ENCODE measurements at regions not wholly inside any gene's neighbourhood (a gene's known extent, or its start where the extent isn't known, plus 50 kb on each side); places are given as distances from the start of the nearest gene placed in this dataset.

DNA sequence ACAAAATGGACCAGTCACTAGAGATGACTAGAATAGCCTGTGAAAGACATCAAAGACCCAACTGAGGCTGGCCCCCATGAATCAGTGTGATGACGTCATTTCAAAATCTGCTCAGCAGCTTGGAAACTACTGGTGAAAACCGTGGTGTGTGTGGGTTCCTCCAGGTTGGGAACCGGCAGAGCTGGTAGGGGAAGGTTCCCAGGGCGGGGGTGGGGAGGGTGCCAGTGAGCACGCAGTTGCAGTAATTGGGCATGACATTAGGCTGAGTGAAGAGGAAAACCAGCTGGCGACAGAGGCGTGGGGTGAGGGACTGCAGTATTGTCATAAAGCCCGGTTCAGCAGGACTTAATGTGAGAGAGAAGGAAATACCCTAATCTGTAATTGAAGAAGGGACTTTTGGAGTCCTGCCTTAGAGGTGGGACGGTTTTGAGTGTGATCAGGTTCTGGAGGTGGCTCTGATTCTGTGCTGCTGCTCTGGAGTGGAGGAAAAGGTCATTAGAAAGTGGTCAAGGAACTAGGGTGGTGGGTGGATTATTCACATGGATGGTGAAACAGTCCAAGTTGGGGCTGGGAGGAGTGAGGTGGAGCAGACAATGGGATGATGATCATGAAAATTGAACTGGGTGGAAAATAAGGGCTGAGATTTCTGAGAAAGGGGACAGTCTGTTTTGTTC lies 52.0 kb upstream of the MTHFD1L start:
- TF ChIP-seq CREB1 (IDR thresholded peaks at IDR 0.05; ENCODE audit: low read depth) = peak; percentile 33; the same call in 1 of the 2 replicates
- TF ChIP-seq NFIC (IDR thresholded peaks at IDR 0.05) = peak; percentile 53
- TF ChIP-seq RAD21 (IDR thresholded peaks at IDR 0.05; ENCODE audit: low read depth) = peak; percentile 19; the same call in 1 of the 2 replicates
- 0 out of 2 replicates have a peak, but pooled peaks have one; percentile 33 for TF ChIP-seq MAX (IDR thresholded peaks at IDR 0.05)
- no peak for TF ChIP-seq YY1 (IDR thresholded peaks at IDR 0.05; ENCODE audit: low read depth)
- no peak for TF ChIP-seq ZBTB7A (IDR thresholded peaks at IDR 0.05; ENCODE audit: low read depth)
- 0 out of 2 replicates have a peak, but pooled peaks have one; percentile 14 for TF ChIP-seq CEBPB (IDR thresholded peaks at IDR 0.05)
- TF ChIP-seq, protein P1, sequence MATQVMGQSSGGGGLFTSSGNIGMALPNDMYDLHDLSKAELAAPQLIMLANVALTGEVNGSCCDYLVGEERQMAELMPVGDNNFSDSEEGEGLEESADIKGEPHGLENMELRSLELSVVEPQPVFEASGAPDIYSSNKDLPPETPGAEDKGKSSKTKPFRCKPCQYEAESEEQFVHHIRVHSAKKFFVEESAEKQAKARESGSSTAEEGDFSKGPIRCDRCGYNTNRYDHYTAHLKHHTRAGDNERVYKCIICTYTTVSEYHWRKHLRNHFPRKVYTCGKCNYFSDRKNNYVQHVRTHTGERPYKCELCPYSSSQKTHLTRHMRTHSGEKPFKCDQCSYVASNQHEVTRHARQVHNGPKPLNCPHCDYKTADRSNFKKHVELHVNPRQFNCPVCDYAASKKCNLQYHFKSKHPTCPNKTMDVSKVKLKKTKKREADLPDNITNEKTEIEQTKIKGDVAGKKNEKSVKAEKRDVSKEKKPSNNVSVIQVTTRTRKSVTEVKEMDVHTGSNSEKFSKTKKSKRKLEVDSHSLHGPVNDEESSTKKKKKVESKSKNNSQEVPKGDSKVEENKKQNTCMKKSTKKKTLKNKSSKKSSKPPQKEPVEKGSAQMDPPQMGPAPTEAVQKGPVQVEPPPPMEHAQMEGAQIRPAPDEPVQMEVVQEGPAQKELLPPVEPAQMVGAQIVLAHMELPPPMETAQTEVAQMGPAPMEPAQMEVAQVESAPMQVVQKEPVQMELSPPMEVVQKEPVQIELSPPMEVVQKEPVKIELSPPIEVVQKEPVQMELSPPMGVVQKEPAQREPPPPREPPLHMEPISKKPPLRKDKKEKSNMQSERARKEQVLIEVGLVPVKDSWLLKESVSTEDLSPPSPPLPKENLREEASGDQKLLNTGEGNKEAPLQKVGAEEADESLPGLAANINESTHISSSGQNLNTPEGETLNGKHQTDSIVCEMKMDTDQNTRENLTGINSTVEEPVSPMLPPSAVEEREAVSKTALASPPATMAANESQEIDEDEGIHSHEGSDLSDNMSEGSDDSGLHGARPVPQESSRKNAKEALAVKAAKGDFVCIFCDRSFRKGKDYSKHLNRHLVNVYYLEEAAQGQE (IDR thresholded peaks at IDR 0.05; ENCODE audit: low read depth) = no peak
- TF ChIP-seq TCF12 (IDR thresholded peaks at IDR 0.05; ENCODE audit: low read depth) = peak; percentile 81
